GM13977 (cell line): ENCODE measurements at regions not wholly inside any gene's neighbourhood (a gene's known extent, or its start where the extent isn't known, plus 50 kb on each side); places are given as distances from the start of the nearest gene placed in this dataset.

Experiments
- DNase-seq: peaks from one replicate; pipeline ENCODE4 v3.0.0; 2012; ENCODE audit warnings: low spot score
- in situ Hi-C: fragments of 300-500 bp; cut with MboI; formaldehyde crosslinking; loops from one replicate; pipeline ENCODE4 v1.12.0; 2022; ENCODE audit warnings: low sequenced_read_pairs, low pct_unique_long_range_greater_than_20kb, mixed read lengths, inconsistent platforms; ENCODE audit not compliant: unreplicated experiment
- TF ChIP-seq, protein P1 (sequence below): IDR thresholded peaks from 2 replicates; pipeline ENCODE4 v1.5.1; 2012; ENCODE audit warnings: mild to moderate bottlenecking, control low read depth; ENCODE audit not compliant: insufficient read depth; ENCODE audit errors: extremely low read depth, missing control alignments

DNA sequence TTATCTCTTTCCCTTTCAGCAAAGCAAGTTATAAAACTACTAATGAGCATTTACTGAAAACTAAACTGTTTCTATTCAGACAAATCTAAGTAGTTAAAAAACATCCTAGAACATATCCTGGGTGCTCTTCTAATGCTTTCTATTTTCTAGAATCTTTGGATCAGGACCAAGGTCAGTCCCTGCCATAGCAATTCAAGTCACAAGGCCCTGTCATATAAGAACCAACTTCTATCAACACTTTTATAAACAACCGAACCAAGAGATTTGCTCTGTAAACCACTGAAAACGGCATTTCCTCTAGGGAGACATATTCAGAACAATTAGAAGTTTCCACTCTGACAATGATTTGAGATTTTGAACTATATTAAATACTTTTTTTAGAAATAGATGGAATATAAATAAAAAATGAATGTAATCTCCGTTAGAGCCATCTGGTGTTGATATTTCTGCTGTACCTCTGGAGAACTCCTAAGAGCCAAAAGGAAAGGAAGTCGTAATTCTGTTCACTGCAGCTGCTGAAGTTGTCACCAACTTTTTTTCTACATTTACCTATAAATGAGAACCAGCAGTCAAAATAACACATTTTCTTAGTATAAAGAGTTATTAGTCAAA is 51.4 kb upstream of the LGSN start:
- TF ChIP-seq, protein P1, sequence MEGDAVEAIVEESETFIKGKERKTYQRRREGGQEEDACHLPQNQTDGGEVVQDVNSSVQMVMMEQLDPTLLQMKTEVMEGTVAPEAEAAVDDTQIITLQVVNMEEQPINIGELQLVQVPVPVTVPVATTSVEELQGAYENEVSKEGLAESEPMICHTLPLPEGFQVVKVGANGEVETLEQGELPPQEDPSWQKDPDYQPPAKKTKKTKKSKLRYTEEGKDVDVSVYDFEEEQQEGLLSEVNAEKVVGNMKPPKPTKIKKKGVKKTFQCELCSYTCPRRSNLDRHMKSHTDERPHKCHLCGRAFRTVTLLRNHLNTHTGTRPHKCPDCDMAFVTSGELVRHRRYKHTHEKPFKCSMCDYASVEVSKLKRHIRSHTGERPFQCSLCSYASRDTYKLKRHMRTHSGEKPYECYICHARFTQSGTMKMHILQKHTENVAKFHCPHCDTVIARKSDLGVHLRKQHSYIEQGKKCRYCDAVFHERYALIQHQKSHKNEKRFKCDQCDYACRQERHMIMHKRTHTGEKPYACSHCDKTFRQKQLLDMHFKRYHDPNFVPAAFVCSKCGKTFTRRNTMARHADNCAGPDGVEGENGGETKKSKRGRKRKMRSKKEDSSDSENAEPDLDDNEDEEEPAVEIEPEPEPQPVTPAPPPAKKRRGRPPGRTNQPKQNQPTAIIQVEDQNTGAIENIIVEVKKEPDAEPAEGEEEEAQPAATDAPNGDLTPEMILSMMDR, result no peak
- in situ Hi-C loops, result loop anchor here (25.0 kb wide), 1 partner anchor 191 kb away; the partner anchor contains the start of genes LOC128125822 and PTP4A1
- DNase-seq, result no peak

DNA sequence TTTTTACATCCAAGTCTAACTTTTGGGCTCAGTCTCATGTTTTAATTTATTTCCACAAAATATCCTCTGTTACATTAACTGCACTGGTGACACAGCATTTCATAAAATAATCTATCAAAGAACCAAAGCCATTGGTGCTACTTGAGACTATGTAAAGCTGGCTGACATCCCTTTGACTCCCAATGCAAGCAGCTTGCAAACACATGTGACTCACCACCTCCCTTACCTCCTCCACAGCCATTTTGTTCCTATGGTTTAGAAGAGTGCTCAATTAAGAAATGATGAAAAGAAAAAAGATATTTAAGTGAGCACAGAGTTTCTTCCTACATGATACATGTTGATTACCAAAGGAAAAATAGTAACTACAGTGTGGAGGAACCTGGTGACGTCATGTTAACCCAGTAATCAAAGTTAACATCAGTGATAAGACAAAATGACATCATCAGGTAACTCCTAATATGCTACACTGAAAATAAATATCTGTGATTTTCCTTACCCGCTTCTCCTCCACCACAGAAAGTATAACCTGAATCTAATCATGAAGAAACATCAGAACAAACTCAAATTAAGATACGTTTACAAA is 53.3 kb upstream of the LGSN start:
- in situ Hi-C loops, result loop anchor here (25.0 kb wide), 1 partner anchor 189 kb away; the partner anchor contains the start of genes LOC128125822 and PTP4A1

DNA sequence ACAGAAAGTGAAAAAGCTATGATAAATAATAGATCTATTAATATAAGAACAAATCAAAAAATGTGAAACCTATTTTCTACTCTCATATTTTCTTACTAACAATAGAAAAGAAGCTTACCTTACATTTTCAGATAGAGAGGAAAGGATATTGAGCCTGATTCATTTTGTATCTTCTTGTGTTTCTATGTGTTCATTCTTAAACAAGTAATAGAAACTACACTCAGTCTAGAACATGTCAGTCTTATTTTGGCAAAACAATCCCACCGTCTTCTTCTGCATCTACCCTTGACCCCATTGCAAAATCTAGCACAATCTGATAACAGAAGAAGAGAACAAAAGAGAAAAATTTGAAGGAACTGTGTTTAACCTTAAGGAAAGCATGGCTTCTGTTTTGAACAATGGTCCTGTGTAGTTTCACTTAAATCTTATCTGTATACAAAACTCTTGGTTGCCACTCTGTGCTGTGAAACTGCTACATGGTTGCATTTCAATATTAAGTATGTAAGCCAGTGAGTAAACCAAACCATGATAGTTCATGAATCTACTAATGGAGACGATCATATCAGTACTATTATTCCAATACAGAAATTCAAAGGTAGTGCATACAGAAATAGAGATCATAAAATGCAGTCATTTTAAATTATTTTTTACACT is 69.5 kb upstream of the LGSN start:
- in situ Hi-C loops, result no loop called here
- no peak for DNase-seq
- TF ChIP-seq, protein P1, result no peak

More for the DNA sequence above, 53.3 kb upstream of the LGSN start:
- no peak for DNase-seq
- TF ChIP-seq, protein P1, result no peak

DNA sequence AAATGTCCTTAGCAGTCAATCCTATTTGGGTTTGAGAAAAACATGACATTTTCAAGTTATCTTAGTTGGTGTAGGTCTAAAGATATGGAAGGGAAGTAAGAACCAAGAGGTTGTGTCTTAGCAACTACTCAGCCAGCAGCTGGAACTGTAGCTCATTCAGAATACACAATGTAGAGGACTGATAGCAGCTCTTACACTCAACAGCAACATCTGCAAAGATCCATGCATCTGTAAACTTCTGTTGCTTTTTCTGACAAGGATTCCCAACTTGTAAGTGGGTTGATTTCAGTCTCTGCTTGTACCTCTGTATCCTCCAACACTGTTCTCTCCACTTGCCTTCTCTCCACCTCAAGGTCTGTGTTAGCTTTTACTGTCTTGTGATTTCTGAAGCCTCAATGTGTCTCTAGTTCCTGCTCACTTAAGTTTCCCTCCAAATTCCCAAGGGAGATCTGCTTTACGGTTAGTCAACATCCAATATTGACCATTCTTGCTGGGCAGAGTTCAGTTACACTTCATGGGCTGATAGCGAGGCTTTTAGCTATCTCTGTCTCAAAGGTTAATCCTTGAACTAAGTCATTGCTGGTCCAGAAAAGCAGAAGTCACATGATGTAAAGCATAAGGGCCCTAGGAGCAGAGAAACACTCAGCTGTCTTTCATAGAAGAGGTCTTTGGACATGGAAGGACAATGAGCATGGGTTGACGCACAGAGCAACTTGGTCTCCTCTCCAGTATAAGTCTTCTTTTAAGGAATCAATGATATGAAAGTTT is 71.6 kb upstream of the LGSN start:
- in situ Hi-C loops, result no loop called here
- DNase-seq, result no peak
- TF ChIP-seq, protein P1, result no peak

DNA sequence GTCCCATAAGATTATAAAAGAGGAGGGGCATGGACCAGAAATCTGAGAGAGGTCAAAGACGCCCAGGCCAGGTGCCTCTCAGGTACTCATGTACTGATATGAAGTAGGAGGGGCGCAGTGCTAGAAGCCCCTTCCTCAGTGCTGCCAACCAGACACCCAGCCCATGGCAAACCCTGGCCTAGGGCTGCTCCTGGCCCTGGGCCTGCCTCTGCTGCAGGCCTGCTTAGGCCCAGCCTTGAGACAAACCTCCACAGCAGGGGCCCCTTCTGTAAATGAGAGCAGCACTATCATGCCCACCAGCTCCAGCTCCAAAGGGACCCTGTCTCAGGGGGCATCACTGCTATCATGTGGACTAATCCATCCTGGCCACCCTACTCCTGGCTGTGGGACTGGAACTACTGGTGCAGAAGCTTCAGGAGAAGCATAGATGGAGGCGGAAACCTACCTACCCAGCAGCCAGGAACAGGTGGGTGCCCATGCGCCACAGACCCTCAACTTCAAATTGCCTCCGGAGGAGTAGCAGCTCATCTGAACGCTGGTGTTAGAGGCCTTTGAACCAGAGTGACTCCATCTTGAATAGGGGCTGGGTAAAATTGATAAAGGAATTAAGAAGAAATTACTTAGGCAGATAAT is 72.4 kb upstream of the LGSN start:
- DNase-seq, result no peak
- TF ChIP-seq, protein P1, result no peak
- in situ Hi-C loops, result no loop called here
